HG03064 (cell line): ENCODE measurements at regions not wholly inside any gene's neighbourhood (a gene's known extent, or its start where the extent isn't known, plus 50 kb on each side); places are given as distances from the start of the nearest gene placed in this dataset.
"Not testable (repeated sequence)": the region's sequence is repeated elsewhere in the genome, so short reads cannot be mapped to it uniquely, and the experiment has no call there.

Experiments
- ATAC-seq: cut with Tn5 transposase; IDR thresholded peaks from one replicate; pipeline ENCODE4 v1.9.1; 2021; ENCODE audit warnings: low read depth; ENCODE audit not compliant: unreplicated experiment

DNA sequence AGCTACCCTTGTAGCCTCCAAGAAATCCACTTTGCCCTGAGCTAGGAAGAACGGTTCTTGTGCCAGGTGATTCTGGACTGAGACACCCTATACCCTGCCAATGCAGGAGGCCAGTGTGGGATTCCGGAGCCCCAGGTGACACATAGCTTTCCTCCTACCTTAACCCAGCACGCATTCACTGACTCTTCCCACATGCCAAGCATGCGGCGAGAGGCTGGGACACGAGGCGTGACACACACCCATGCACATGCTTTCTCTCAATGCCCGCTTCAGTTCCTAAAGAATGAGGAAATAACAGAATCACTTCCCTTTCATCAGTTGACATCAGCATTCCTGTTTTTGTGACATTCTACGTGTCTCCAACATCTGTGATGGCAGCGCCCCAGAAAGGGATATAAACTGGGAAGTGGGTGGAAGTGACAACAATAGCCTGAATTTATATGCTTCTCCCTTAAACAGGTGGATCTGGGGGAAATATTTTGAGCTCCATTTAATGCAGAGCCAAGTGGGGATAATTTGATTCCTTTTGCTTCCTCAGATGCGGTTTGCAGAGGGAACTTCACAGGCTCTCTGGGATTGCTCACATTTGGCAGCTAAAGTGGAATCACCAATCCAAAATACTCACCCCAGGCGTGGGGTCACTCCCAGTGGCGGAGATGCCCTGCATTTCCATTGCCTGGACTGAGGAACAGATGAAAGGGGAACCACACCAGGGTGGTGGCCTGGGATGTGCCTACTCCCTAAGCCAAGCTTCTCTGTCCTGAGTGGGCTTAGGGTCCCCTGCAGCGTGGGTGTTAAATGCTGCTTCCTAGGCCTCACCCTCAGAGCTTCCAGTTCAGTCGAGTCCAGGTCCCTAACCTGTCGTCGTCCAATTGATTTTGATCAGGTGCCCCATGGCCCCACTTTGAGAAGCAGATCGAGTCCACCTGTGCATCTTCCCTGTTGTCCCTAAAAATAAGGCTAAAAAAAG lies 445.1 kb downstream of the SIPA1L2 start:
- ATAC-seq: no peak

DNA sequence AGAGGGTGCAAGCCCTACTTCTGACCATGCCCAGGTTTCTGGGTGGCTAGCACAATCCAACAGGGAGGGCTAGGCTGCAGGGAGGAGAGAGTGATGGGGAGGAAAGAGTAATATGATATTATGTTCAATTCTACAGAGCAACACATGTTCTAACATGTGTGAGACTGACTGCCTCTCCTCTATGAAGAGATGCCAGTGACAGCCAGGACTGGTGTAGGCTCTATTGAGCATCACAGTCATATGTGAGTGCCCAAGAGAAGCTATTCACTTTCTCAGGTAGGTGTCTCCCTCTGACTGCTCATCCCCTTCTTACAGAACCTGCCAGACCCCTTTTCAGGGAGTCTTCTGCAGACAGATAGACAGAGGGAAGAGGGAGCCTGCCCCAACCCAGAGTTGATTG lies 446.1 kb downstream of the SIPA1L2 start:
- no peak for ATAC-seq

DNA sequence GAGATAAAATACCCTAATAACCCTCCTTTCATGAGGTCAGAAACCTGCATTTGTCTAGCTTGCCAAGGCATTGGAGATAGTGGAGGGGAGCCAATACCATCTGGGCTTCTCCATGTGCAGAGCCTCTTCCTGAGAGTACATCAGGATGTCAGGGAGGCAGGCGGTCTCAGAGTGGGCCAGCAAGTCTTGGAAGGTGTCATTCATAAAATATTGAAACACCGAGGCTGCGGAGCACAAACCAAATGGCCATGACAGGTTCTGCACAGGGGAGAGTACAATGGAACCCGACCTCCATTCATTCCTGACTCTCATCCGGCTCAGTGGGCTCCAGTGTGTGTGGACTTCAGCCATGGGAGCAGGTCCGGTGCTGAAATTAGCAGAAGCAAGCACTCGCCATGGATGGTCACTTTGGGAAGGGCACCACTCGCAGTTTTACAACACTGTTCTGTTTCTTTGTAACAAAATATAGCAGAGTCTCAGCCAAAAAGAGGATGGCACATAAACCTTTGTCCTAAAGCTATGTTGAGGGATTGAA lies 446.6 kb downstream of the SIPA1L2 start:
- ATAC-seq: no peak

DNA sequence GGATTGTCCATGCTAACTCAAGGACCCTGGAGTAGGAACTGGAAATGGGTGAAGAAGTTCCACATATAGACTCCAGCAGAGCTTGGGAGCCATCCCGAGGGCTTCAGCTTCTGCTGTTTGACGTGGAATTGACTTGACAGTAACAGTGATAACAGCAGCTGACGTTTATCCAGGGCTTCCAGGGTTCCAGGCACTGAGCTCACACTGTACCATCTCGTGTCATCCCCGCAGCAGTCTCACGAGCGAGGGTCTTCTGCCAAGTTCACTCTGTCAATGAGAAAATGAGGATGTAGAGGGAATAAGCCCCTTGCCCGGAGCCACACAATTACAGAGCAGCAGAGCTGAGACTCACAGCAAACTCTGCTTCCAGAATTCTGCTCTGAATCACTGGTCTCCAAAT lies 447.7 kb downstream of the SIPA1L2 start:
- no peak for ATAC-seq

DNA sequence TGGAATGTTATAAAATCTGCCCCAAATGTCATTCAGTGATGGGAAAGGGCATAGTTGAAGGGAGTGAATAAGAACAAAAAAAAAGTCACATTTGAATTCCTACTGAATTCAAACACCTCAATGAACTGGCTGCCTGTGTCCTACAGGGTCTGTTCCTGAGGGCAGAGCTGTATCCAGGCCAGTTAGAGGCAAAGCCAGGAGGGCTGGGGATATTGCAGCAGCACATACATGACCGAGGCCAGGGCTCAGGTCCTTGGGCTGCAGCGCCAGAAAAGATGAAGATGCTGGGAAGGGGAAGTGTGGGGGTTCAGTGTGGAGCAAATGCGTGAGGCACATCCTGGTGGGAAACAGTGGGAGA lies 449.2 kb downstream of the SIPA1L2 start:
- ATAC-seq: no peak

GRCh38 chr1:232179896-232180778 lies 449.8 kb downstream of the SIPA1L2 start:
- ATAC-seq: no peak

DNA sequence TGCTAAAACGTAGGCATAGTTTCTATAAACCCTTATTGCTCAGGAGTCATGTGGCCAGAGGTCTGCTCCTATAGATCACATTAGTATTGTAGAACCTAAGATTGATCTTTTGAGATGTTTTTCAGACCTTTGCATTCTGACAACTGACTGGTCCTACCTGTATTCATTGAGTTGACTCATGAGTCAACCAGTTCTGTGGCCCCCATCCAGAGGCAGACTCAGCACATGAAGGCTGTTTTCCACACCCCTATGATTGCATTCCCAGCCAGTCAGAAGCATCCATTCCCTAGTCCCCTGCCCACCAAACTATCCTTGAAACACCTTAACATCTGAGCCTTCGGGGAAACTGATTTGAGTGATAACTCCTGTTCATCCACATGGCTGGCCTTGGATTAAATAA lies 451.7 kb downstream of the SIPA1L2 start:
- ATAC-seq: no peak

DNA sequence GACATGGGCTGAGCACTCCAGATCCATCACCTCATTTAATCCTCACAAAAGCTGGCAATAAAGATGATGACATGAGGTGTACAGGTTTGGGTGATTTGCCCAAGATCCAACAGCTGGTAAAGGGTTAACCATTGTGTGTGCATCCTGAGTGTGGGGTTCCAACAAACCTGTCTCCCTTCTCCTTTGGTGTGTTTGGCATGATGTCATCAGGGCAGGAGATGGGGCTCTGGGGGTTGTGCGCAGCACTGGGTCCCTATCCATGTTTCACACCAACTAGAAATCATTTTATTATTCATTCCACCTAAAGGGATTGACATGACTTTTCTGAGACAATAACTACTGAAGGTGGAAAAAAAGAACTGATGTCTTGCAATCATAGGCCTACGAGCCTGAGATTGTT lies 452.5 kb downstream of the SIPA1L2 start:
- ATAC-seq: no peak

DNA sequence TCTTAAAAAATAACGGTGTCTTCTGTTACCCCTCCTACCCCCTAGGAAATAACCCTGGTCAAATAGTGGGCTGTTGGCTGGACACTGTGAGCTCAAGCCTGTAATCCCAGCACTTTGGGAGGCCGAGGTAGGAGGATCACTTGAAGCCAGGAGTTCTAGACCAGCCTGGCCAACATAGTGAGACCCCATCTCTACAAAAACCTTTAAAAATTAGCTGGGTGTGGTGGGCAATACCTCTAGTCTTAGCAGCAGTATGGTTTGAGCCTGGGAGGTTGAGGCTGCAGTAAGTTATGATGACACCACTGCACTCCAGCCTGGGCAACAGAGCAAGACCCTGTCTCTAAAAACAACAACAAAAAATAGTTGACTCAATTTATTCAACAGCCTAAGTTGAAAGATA lies 453.7 kb downstream of the SIPA1L2 start:
- no peak for ATAC-seq

- no peak for ATAC-seq
Measured at GRCh38 chr1:232174306-232174705, 455.6 kb downstream of the SIPA1L2 start.

DNA sequence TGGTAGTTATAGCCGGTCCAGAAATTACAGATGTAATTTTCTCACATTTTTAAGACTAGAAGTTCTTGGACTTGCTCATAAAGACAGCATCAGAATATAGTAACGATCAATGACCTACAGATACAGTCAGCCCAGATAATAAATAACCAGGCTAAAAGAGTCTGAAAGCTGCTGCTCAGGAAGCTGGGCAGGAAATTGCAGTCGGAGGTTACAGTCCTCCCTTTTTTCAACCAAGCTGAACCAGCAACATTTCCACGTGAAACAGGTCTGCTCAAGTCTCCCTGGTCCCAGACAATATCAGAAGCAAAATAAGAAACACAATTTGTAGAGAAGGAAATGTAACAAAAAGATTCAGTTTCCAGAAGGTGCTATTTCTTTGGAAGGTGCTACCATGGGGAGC lies 457.4 kb downstream of the SIPA1L2 start:
- ATAC-seq: no peak

DNA sequence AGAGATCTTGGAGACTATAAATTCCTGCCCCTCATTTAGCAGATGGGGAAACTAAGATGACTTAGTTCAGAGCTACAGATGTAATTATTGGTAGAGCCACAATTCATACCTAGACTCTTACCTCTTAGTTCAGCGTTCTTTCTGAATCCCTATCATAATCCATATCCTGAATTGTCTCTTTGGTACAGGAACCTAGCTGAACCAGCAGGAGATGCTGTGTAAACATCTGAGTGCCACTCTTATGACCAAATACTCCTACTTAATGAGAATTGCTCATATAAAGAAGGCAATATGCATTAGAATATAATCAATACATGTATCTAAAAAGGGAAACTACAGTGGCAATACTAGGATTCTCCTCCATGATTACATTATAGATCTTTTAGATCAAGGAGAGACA lies 459.0 kb downstream of the SIPA1L2 start:
- no peak for ATAC-seq

DNA sequence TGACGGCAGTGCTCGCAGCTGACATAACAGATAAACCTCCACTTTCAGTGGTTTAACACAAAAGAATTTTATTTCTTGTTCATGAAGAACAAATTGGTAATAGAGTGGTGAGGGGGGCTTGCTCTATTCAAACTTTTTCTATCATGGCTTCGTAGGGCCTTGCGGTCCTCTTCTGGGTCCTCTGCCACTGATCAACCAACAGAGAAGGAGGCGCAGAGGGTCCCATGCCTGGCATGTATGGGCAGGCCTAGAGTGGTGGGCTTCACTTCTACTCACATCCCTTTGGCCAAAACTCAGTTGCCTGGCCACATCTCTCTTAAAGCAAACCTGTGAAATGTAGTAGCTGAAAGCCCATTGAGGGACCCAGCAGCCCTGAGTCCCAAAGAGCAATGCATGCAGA lies 460.5 kb downstream of the SIPA1L2 start:
- ATAC-seq: no peak

DNA sequence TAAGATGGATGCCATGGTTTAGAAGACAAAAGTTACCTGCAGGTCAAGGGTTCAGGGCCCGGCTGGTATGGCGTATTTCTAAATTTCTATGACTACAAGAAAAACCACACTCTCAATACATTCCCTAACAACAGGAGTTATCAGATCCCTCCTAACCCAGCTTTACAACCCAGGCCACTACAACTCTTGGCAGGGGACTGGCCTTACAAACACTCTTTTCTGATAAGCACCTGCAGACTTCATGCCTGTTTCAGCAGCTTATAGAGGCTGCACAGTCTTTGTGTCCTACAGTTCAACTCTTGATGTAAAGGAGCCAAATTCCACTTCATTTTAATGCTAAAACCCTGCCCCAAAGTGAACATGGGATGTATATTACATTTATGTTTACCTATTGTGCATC lies 461.4 kb downstream of the SIPA1L2 start:
- no peak for ATAC-seq

DNA sequence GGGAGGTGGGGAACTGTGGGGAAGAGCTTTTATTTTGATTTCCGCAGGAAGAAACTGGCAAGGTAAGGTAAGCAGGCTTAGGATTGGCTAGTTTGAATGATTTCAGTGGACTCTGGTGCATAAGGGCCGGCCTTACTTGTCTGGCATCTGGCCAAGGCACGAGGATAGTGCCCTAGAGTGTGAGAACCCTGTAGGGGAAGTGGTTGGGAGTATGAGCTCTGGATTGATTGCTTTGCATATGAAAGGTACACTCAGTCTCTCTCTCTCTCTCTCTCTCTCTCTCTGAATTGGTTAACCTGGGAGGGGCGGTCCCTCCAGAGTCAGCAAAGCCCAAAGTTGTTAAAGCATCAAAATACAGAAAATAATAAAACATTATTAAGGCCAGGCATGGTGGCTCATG lies 463.0 kb downstream of the SIPA1L2 start:
- ATAC-seq: no peak

GRCh38 chr1:232164078-232164963 lies 465.6 kb downstream of the SIPA1L2 start:
- ATAC-seq: no peak

DNA sequence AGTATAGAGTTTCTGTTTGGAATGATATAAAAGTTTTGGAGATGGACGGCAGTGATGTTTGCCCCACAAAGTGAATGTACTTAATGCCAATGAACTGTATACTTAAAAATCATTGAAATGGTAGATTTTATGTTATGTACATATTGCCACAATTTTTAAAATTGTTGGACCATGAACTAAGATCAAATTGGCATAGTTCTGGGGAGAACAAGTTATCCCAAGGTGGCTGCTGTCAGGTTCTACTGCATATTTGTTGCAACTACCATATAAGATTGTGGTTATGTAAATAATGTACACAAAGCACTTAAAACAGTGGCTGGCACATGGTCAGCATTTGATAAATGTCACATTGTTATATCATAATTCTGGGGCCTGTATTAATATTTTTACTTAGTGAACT lies 466.4 kb downstream of the SIPA1L2 start:
- ATAC-seq: no peak

DNA sequence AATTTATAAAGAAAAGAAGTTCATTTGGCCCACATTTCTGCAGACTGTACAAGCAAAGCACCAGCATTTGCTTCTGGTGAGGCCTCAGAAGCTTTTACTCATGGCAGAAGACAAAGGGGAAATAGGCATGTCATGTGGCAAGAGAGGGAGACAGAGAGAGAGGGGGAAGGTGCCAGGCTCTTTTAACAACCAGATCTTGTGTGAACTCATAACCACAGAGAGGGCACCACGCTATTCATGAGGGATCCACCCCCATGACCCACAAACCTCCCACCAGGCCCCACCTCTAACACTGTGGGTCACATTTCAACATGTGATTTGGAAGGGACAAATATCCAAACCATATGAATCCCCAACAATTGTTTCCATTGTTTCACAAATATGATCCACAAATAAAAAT lies 467.9 kb downstream of the SIPA1L2 start:
- no peak for ATAC-seq

DNA sequence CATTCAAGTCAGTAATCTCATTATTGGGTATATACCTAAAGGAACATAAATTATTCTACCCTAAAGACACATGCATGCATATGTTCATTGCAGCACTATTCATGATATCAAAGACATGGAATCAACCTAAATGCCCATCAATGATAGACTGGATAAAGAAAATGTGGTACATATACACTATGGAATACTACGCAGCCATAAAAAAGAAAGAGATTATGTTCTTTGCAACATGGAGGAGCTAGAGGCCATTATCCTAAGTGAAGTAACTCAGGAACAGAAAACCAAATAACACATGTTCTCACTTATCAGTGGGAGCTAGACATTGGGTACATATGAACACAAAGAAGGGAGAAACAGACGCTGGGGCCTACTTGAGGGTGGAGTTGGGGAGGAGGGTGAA lies 471.4 kb downstream of the SIPA1L2 start:
- not testable (repeated sequence) for ATAC-seq

DNA sequence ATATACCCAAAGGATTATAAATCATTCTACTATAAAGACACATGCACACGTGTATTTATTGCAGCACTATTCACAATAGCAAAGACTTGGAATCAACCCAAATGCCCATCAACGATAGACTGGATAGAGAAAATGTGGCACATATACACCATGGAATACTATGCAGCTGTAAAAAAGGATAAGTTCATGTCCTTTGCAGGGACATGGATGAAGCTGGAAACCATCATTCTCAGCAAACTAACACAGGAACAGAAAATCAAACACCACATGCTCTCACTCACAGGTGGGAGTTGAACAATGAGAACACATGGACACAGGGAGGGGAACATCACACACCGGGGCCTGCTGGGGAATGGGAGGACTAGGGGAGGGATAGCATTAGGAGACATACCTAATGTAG lies 473.9 kb downstream of the SIPA1L2 start:
- not testable (repeated sequence) for ATAC-seq
